SH-SY5Y (cell line): ENCODE measurements at regions not wholly inside any gene's neighbourhood (a gene's known extent, or its start where the extent isn't known, plus 50 kb on each side); places are given as distances from the start of the nearest gene placed in this dataset.

Experiments
- GATA2 ChIP-seq: IDR thresholded peaks from 2 replicates; pipeline ENCODE4 v1.6.1; 2011; ENCODE audit warnings: mild to moderate bottlenecking, low read depth, low read length
- GATA3 ChIP-seq: IDR thresholded peaks from 2 replicates; pipeline ENCODE4 v1.6.1; 2011; ENCODE audit warnings: low read depth, mild to moderate bottlenecking, low read length, moderate library complexity

GRCh38 chr9:32875748-32876147 lies 92.4 kb downstream of the TMEM215 start:
- TF ChIP-seq GATA2 (no peak), GATA3 (no peak)
